ENCODE measurements at regions not wholly inside any gene's neighbourhood (a gene's known extent, or its start where the extent isn't known, plus 50 kb on each side); places are given as distances from the start of the nearest gene placed in this dataset.

DNA sequence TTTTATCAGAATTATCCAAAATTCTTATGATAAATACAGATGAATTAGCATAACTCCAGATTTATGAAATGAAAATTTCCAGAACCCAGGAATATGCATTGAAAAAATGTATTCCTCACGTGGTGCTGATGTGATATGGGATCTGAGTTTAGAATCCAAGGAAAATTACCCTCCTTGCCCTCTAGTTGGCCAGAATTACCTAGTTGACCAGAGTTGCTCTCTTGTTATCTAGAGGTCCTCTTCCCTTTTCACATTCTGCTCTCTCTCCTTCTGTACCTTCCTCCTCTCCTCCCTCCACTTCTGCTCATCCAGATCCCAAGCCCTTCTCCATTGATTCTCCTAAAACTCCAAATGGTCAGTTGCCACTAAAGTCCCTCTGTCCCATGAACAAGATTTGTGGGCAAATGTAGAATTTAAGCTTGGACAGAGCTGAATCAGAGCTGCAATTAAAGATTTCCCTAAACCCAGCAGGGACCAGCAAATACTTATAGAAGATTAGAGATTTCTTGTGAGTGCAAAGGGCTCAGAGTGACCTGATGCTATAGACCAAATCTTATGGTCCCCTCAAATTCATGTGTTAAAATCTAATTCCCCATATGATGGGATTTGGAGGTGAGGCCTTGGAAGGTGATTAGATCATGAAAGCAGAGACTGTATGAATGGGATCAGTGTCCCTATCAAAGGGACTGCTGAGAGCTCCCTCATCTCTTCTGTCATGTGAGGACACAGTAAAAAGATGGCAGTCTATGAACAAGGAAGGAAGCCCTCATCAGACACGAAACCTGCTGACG lies 103.2 kb upstream of the IGLL5 start:
- TF ChIP-seq EP300 (IDR thresholded peaks at IDR 0.05) (no peak), POLR2AphosphoS5 (IDR thresholded peaks at IDR 0.05) (no peak), POLR2A (IDR thresholded peaks at IDR 0.05) (no peak)
- TF ChIP-seq, protein P1, sequence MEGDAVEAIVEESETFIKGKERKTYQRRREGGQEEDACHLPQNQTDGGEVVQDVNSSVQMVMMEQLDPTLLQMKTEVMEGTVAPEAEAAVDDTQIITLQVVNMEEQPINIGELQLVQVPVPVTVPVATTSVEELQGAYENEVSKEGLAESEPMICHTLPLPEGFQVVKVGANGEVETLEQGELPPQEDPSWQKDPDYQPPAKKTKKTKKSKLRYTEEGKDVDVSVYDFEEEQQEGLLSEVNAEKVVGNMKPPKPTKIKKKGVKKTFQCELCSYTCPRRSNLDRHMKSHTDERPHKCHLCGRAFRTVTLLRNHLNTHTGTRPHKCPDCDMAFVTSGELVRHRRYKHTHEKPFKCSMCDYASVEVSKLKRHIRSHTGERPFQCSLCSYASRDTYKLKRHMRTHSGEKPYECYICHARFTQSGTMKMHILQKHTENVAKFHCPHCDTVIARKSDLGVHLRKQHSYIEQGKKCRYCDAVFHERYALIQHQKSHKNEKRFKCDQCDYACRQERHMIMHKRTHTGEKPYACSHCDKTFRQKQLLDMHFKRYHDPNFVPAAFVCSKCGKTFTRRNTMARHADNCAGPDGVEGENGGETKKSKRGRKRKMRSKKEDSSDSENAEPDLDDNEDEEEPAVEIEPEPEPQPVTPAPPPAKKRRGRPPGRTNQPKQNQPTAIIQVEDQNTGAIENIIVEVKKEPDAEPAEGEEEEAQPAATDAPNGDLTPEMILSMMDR (IDR thresholded peaks at IDR 0.05): no peak
- Histone ChIP-seq H3K27me3 (peaks cover 36% of the 10 kb centered on the region), H3K4me1 (no peaks in the 10 kb centered on the region), H3K36me3 (no peaks in the 10 kb centered on the region), H3K27ac (no peak overlapping the region), H3K9me3 (no peaks in the 10 kb centered on the region), H3K4me3 (no peak overlapping the region)
- 59 to 74% methylated on average over 2 to 3 of the region's 3 CpGs for WGBS, 2 donors (ENCODE audit: low coverage in 1 of 2)
- ATAC-seq: no peak

DNA sequence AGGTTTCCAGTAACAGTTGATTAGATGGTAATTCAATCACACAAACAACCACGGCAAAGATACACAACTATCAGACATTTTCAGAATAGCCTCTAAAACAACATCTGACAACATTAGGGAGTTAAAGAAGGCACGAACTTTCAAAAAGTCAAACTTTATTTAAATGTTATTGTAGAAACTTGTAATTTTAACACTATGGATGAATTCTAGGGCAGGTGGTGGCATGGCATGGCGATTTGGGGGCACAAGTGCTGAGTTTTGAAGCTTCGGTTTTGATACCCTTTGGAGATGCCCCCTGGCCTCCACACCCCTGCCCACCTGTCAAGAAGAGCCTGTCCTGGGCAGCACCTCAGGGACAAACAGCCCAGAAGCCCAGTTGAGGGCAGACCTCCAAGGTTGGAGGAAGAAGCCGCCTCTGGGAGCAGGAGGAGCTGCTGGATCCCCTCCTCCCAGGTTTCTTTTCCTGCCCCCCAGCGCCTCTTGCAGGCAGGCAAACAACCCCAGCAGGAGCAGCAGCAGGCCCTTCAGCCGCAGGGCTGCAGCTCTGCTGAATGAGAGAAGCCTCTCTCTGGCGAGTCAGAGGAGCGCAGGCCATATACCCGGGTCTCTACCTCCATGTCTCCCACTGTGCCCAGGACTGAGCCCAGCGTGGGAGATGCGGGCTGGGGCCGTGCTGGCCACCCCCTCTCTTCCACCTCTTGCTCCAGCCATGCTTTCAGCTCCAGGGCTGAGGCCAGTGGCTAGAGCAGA lies 102.1 kb upstream of the IGLL5 start:
- TF ChIP-seq EP300 (IDR thresholded peaks at IDR 0.05) (no peak), POLR2AphosphoS5 (IDR thresholded peaks at IDR 0.05) (no peak), POLR2A (IDR thresholded peaks at IDR 0.05) (no peak)
- TF ChIP-seq, protein P1 (IDR thresholded peaks at IDR 0.05): no peak
- WGBS, 2 donors (ENCODE audit: low coverage in 1 of 2): 59 to 66% methylated on average over 3 to 4 of the region's 13 CpGs
- Histone ChIP-seq H3K4me3 (no peak overlapping the region), H3K36me3 (no peaks in the 10 kb centered on the region), H3K27ac (no peak overlapping the region), H3K27me3 (peaks cover 41% of the 10 kb centered on the region), H3K9me3 (no peaks in the 10 kb centered on the region), H3K4me1 (no peaks in the 10 kb centered on the region)
- no peak for ATAC-seq

DNA sequence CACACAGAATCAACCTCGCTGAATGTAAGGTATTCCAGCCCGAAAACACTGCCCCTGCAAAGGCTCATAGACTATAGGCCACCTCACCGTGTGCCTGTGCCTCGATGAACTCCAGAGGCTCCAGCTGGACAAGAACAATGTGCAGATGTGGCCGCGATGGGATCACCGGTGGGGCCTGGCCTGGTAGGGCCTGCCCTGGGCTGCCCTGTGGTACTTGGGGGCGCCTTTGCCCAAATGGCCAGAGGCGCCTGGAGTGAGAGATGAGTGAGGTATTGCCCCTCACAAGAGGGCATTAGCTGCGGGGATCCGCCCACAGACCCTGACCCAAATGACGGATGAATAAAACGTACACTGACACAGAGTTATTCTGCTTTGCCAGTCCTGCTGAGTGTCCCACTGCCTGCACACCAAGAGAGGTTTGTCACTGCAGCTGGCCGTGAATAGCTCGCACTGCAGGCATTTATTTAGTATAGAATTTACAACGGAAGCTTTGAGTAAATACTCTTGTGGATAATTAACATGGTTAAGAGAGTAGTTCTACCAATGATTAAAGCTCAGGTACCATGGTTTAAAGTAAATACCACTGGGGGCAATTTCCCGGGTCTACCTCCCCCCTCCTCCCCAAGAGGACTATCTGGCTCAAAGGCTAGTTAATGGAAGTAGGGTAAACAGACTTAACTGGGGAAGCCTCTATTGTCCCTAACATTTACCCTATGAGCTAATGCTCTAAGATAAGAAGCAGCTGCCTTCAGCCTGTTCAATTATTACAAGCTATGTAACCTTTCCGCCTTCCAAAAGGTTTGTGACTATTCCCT lies 101.1 kb upstream of the IGLL5 start:
- H3K9me3 ChIP-seq: no peaks in the 10 kb centered on the region
- no peak for TF ChIP-seq POLR2A (IDR thresholded peaks at IDR 0.05)
- no peak for TF ChIP-seq EP300 (IDR thresholded peaks at IDR 0.05)
- no peak for TF ChIP-seq POLR2AphosphoS5 (IDR thresholded peaks at IDR 0.05)
- TF ChIP-seq, protein P1 (IDR thresholded peaks at IDR 0.05): no peak
- WGBS, 2 donors (ENCODE audit: low coverage in 1 of 2): 66 to 80% methylated on average over 1 to 17 of the region's 18 CpGs
- no peak for ATAC-seq
- H3K4me3 ChIP-seq: no peak overlapping the region
- H3K4me1 ChIP-seq: no peaks in the 10 kb centered on the region
- no peak overlapping the region for H3K27ac ChIP-seq
- H3K27me3 ChIP-seq: peaks cover 42% of the 10 kb centered on the region
- H3K36me3 ChIP-seq: no peaks in the 10 kb centered on the region

DNA sequence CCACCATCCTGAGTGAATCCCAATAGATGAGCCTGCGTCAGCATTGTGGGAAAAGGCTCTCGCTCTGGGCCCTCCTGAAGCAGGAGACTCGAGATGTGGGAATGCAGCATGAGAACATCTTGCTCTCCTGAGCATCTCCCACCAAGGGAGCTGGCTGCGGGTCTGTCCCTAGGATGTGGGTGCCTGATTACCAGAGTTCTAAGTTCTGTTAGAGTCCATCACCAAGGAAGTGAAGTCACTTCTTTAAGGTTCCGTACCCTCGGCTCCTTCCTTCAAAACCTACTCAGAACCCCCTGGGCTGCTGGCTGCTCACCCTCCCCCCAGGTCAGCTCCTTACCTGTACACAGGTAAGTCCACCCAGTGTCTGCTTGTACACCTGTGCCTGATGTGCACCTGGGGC lies 100.5 kb upstream of the IGLL5 start:
- Histone ChIP-seq H3K9me3 (no peaks in the 10 kb centered on the region), H3K36me3 (no peaks in the 10 kb centered on the region), H3K27me3 (peaks cover 47% of the 10 kb centered on the region), H3K4me3 (no peak overlapping the region), H3K27ac (no peak overlapping the region), H3K4me1 (no peaks in the 10 kb centered on the region)
- 91 to 100% methylated on average over 3 to 5 of the region's 6 CpGs for WGBS, 2 donors (ENCODE audit: low coverage in 1 of 2)
- ATAC-seq: no peak
- TF ChIP-seq EP300 (IDR thresholded peaks at IDR 0.05): no peak
- no peak for TF ChIP-seq POLR2A (IDR thresholded peaks at IDR 0.05)
- no peak for TF ChIP-seq POLR2AphosphoS5 (IDR thresholded peaks at IDR 0.05)
- TF ChIP-seq, protein P1 (IDR thresholded peaks at IDR 0.05): no peak

Data from gastroesophageal sphincter (tissue), 4 donors.